ENCODE measurements at regions not wholly inside any gene's neighbourhood (a gene's known extent, or its start where the extent isn't known, plus 50 kb on each side); places are given as distances from the start of the nearest gene placed in this dataset.

DNA sequence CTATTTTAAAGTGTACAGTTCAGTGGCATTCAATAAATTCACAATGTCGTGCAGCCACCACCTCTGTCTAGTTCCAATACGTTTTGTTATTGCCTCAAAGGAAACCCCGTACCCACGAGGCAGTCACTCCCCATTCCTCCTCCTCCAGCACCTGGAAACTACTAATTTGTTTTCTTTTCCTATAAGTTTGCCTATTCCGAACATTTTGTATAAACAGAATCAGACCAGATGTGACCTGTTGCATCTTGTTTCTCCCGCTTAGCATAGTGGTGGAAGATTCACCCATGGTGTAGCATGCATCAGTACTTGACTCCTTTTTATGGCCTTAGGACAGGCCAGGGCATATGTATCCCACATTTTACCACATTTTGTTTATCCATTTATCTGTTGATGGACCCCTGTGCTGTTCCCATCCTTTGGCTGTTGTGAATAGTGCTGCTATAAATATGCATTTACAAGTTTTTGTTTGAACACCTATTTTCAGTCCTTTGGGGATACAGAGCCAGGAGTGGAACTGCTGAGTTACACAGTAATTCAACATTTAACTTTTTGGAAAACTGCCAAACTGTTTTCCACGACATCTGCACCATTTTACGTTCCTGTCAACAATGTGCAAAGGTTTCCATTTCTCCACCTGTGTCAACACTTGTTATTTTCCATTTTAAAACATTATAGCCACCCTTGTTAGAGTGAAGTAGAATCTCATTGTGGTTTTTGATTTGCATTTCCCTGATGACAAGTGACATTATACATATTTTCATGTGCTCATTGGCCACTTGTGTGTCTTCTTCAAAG, 57.8 kb upstream of the STX18 start:
- no peak overlapping the region for H3K4me3 ChIP-seq (ENCODE audit: low read depth, low read length)
- no peaks in the 10 kb centered on the region for H3K9me3 ChIP-seq (ENCODE audit: control insufficient read depth, insufficient read depth, low read depth, low read length)
- CTCF ChIA-PET, result no interaction called here
- TF ChIP-seq RBAK (tag by site-specific recombination; IDR thresholded peaks at IDR 0.05), result no peak
- TF ChIP-seq, protein P1, sequence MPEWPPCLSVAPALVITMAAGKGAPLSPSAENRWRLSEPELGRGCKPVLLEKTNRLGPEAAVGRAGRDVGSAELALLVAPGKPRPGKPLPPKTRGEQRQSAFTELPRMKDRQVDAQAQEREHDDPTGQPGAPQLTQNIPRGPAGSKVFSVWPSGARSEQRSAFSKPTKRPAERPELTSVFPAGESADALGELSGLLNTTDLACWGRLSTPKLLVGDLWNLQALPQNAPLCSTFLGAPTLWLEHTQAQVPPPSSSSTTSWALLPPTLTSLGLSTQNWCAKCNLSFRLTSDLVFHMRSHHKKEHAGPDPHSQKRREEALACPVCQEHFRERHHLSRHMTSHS (tag by site-specific recombination; IDR thresholded peaks at IDR 0.05), result no peak
- peak; percentile 74 for TF ChIP-seq SCRT2 (tag by site-specific recombination; IDR thresholded peaks at IDR 0.05)
- no peak for TF ChIP-seq ZNF701 (tag by site-specific recombination; IDR thresholded peaks at IDR 0.05)
- no peak for TF ChIP-seq KLF8 (tag by site-specific recombination; IDR thresholded peaks at IDR 0.05)
- no peak for TF ChIP-seq GLI2 (tag by site-specific recombination; IDR thresholded peaks at IDR 0.05; ENCODE audit: borderline replicate concordance, low read depth)
- TF ChIP-seq ZNF514 (tag by site-specific recombination; IDR thresholded peaks at IDR 0.05), result no peak
- TF ChIP-seq SCRT1 (tag by site-specific recombination; IDR thresholded peaks at IDR 0.05; ENCODE audit: borderline replicate concordance), result 0 out of 2 replicates have a peak, but pooled peaks have one; percentile 45
- TF ChIP-seq ZNF600 (tag by site-specific recombination; IDR thresholded peaks at IDR 0.05), result no peak
- TF ChIP-seq, protein P2, sequence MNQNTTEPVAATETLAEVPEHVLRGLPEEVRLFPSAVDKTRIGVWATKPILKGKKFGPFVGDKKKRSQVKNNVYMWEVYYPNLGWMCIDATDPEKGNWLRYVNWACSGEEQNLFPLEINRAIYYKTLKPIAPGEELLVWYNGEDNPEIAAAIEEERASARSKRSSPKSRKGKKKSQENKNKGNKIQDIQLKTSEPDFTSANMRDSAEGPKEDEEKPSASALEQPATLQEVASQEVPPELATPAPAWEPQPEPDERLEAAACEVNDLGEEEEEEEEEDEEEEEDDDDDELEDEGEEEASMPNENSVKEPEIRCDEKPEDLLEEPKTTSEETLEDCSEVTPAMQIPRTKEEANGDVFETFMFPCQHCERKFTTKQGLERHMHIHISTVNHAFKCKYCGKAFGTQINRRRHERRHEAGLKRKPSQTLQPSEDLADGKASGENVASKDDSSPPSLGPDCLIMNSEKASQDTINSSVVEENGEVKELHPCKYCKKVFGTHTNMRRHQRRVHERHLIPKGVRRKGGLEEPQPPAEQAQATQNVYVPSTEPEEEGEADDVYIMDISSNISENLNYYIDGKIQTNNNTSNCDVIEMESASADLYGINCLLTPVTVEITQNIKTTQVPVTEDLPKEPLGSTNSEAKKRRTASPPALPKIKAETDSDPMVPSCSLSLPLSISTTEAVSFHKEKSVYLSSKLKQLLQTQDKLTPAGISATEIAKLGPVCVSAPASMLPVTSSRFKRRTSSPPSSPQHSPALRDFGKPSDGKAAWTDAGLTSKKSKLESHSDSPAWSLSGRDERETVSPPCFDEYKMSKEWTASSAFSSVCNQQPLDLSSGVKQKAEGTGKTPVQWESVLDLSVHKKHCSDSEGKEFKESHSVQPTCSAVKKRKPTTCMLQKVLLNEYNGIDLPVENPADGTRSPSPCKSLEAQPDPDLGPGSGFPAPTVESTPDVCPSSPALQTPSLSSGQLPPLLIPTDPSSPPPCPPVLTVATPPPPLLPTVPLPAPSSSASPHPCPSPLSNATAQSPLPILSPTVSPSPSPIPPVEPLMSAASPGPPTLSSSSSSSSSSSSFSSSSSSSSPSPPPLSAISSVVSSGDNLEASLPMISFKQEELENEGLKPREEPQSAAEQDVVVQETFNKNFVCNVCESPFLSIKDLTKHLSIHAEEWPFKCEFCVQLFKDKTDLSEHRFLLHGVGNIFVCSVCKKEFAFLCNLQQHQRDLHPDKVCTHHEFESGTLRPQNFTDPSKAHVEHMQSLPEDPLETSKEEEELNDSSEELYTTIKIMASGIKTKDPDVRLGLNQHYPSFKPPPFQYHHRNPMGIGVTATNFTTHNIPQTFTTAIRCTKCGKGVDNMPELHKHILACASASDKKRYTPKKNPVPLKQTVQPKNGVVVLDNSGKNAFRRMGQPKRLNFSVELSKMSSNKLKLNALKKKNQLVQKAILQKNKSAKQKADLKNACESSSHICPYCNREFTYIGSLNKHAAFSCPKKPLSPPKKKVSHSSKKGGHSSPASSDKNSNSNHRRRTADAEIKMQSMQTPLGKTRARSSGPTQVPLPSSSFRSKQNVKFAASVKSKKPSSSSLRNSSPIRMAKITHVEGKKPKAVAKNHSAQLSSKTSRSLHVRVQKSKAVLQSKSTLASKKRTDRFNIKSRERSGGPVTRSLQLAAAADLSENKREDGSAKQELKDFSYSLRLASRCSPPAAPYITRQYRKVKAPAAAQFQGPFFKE (tag by site-specific recombination; IDR thresholded peaks at IDR 0.05; ENCODE audit: borderline replicate concordance), result no peak
- TF ChIP-seq ZNF350 (tag by site-specific recombination; IDR thresholded peaks at IDR 0.05), result no peak
- 0 out of 2 replicates have a peak, but pooled peaks have one; percentile 21 for TF ChIP-seq ZNF140 (tag by site-specific recombination; IDR thresholded peaks at IDR 0.05)
- TF ChIP-seq, protein P3, sequence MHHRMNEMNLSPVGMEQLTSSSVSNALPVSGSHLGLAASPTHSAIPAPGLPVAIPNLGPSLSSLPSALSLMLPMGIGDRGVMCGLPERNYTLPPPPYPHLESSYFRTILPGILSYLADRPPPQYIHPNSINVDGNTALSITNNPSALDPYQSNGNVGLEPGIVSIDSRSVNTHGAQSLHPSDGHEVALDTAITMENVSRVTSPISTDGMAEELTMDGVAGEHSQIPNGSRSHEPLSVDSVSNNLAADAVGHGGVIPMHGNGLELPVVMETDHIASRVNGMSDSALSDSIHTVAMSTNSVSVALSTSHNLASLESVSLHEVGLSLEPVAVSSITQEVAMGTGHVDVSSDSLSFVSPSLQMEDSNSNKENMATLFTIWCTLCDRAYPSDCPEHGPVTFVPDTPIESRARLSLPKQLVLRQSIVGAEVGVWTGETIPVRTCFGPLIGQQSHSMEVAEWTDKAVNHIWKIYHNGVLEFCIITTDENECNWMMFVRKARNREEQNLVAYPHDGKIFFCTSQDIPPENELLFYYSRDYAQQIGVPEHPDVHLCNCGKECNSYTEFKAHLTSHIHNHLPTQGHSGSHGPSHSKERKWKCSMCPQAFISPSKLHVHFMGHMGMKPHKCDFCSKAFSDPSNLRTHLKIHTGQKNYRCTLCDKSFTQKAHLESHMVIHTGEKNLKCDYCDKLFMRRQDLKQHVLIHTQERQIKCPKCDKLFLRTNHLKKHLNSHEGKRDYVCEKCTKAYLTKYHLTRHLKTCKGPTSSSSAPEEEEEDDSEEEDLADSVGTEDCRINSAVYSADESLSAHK (tag by site-specific recombination; IDR thresholded peaks at IDR 0.05), result peak; percentile 62; the same call in 1 of the 2 replicates
- H3K36me3 ChIP-seq (ENCODE audit: control insufficient read depth in 2 of 2, insufficient read depth in 1 of 2, low read length in 2 of 2), result no peaks in the 10 kb centered on the region
- no peak overlapping the region for H3K27ac ChIP-seq (ENCODE audit: extremely low read depth, low read depth, low read length)
- no peaks in the 10 kb centered on the region for H3K4me1 ChIP-seq (ENCODE audit: control insufficient read depth, insufficient read depth, low read length)
- POLR2A ChIA-PET, result no interaction called here

DNA sequence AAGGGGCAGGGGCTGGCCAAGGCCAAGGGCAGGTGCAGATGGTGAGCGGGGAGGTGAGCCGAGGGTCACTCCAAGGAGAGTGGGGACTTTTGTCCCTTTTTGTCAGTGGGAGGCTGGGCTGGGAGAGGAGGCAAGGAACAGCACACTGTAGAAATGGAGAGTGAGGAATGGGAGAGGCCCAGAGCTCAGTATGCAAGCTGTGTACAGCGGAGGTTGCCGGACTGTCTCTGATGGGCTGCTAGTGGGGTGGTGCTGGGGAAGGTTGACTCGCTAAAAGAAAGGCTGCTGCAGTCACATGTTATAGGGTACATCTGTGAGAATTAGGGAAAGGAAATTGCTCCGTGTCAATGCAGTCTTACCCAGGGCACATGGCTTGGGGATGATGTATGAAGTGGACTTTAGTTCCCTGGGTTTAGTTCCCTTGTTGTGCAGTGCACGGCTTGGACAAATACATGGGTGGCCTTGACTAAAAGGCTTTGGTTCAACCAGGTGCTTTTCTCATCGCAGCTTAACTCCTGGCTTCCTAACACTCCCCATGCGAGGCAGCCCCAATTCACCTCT, 57.1 kb upstream of the STX18 start:
- Histone ChIP-seq H3K4me1 (ENCODE audit: control insufficient read depth, insufficient read depth, low read length) (no peaks in the 10 kb centered on the region), H3K36me3 (ENCODE audit: control insufficient read depth in 2 of 2, insufficient read depth in 1 of 2, low read length in 2 of 2) (no peaks in the 10 kb centered on the region), H3K4me3 (ENCODE audit: low read depth, low read length) (no peak overlapping the region), H3K27ac (ENCODE audit: extremely low read depth, low read depth, low read length) (no peak overlapping the region), H3K9me3 (ENCODE audit: control insufficient read depth, insufficient read depth, low read depth, low read length) (no peaks in the 10 kb centered on the region)
- ChIA-PET CTCF (no interaction called here), POLR2A (no interaction called here)
- TF ChIP-seq ZNF433 (tag by site-specific recombination; IDR thresholded peaks at IDR 0.05; ENCODE audit: low read depth) (no peak), SETDB1 (IDR thresholded peaks at IDR 0.05; ENCODE audit: insufficient read length, low read length) (no peak), ZNF274 (IDR thresholded peaks at IDR 0.05; ENCODE audit: low read length) (no peak), ZNF274 (tag by site-specific recombination; IDR thresholded peaks at IDR 0.05; ENCODE audit: borderline replicate concordance) (no peak), FEZF1 (tag by site-specific recombination; IDR thresholded peaks at IDR 0.05) (no peak), ZNF24 (tag by site-specific recombination; IDR thresholded peaks at IDR 0.05) (no peak)
- TF ChIP-seq, protein P4, sequence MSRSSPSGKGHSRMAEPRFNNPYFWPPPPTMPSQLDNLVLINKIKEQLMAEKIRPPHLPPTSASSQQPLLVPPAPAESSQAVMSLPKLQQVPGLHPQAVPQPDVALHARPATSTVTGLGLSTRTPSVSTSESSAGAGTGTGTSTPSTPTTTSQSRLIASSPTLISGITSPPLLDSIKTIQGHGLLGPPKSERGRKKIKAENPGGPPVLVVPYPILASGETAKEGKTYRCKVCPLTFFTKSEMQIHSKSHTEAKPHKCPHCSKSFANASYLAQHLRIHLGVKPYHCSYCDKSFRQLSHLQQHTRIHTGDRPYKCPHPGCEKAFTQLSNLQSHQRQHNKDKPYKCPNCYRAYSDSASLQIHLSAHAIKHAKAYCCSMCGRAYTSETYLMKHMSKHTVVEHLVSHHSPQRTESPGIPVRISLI (tag by site-specific recombination; IDR thresholded peaks at IDR 0.05), result no peak
- TF ChIP-seq, protein P5, sequence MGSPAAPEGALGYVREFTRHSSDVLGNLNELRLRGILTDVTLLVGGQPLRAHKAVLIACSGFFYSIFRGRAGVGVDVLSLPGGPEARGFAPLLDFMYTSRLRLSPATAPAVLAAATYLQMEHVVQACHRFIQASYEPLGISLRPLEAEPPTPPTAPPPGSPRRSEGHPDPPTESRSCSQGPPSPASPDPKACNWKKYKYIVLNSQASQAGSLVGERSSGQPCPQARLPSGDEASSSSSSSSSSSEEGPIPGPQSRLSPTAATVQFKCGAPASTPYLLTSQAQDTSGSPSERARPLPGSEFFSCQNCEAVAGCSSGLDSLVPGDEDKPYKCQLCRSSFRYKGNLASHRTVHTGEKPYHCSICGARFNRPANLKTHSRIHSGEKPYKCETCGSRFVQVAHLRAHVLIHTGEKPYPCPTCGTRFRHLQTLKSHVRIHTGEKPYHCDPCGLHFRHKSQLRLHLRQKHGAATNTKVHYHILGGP (tag by site-specific recombination; IDR thresholded peaks at IDR 0.05), result no peak
- TF ChIP-seq, protein P1 (tag by site-specific recombination; IDR thresholded peaks at IDR 0.05), result no peak

Data from HEK293 (cell line).